ENCODE measurements at regions not wholly inside any gene's neighbourhood (a gene's known extent, or its start where the extent isn't known, plus 50 kb on each side); places are given as distances from the start of the nearest gene placed in this dataset.

DNA sequence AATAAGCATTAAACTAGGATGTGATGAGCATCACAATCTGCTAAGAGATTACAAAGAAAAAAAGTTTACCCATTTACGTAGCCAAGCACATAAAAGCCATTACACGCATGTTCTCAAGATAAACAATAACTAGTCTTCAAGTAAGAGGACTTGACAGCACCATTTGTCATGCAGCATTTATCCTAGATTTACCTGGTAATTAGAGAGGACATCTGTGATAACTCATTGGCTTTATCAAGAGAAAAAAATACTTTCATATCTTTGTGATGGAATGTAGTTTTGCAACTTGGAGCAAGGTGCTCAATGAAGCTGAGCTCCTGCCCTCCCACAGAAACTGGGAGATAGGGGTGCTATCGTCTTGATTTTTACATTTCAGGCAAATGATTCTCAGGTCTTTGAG, 1023.7 kb downstream of the FSCB start:
- TF ChIP-seq, protein P1, sequence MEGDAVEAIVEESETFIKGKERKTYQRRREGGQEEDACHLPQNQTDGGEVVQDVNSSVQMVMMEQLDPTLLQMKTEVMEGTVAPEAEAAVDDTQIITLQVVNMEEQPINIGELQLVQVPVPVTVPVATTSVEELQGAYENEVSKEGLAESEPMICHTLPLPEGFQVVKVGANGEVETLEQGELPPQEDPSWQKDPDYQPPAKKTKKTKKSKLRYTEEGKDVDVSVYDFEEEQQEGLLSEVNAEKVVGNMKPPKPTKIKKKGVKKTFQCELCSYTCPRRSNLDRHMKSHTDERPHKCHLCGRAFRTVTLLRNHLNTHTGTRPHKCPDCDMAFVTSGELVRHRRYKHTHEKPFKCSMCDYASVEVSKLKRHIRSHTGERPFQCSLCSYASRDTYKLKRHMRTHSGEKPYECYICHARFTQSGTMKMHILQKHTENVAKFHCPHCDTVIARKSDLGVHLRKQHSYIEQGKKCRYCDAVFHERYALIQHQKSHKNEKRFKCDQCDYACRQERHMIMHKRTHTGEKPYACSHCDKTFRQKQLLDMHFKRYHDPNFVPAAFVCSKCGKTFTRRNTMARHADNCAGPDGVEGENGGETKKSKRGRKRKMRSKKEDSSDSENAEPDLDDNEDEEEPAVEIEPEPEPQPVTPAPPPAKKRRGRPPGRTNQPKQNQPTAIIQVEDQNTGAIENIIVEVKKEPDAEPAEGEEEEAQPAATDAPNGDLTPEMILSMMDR (IDR thresholded peaks at IDR 0.05 in 8 of 11, conservative IDR thresholded peaks at IDR 0.05 in 3 of 11): no peak
- TF ChIP-seq POLR2AphosphoS5 (IDR thresholded peaks at IDR 0.05) (no peak), POLR2A (IDR thresholded peaks at IDR 0.05) (no peak)

Data from spleen (tissue), 7 donors.